ENCODE measurements at regions not wholly inside any gene's neighbourhood (a gene's known extent, or its start where the extent isn't known, plus 50 kb on each side); places are given as distances from the start of the nearest gene placed in this dataset.

DNA sequence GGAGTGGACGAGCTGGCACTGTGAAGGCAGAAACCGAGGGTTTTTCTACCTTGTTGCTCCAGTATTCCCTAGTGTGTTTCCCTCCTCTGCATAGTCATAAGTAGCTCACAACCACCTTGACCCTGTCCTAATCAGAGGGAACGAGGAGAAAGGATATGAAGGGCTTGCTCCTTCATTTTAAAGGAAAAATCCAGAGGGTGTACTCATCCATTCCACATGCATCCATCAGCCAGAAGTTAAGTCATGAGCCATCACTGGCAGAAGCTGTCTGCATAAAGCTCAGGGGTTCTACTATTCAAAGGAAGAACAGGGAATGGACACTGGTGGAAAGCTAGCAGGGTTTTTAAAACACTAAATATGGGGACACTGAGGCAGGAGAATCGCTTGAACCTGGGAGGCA is 84.3 kb upstream of the FOXN3 start:
- no peak for DNase-seq (ENCODE audit: extremely low read depth in 1 of 2, low read depth in 1 of 2)

DNA sequence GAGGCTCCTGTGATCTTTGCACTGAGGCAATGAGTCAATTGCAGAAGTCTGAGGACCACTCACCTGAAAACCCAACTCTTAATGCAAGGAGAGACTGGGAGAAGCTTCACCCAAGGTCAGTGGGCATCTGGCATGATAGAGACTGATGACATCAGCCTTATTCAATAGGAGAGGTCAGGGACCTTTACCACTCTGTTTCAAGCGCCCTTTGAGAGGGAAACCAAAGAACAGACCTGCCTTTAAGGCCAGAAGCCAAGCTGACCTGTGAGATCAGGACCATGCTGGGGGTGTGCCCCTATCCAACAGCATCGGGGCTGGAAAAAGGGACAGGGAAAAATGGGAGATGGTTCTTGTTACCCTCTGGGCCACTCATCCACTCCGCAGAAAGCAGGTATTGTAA is 83.3 kb upstream of the FOXN3 start:
- no peak for DNase-seq (ENCODE audit: extremely low read depth in 1 of 2, low read depth in 1 of 2)

DNA sequence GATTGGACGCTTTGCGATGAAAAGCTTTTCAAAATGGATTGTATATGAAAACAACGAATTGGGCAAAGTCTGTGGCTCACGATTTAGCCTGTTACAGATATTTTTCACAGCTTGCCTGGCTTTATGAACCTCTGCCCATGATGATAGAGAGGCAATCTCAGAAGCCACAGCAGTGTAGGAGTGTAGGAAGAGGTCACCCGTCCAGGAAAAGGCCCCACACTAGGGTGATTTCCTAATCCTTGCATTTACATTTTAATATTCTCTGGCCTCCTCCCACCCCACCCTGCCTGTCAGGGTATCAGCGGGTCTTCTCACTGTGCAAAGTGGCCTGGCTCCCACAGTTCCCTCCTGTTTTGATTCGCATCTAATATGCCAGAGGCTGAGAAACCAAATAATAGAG is 81.8 kb upstream of the FOXN3 start:
- DNase-seq (ENCODE audit: extremely low read depth in 1 of 2, low read depth in 1 of 2), result no peak

DNA sequence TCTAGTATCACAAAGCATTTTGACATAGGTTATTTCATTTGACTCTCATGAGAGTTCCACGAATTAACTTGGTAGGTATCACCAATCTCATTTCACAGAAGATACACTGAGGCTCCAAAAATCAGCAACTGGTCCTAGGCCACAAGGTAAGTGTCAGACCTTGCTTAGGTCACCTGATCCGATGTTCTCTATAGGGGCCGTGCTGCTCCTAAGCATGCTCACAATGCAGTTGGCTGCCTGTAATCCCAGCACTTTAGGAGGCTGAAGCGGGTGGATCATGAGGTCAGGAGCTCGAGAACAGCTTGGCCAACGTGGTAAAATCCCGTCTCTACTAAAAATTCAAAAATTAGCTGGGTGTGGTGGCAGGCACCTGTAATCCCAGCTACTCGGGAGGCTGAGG is 78.7 kb upstream of the FOXN3 start:
- DNase-seq (ENCODE audit: extremely low read depth in 1 of 2, low read depth in 1 of 2), result no peak

DNA sequence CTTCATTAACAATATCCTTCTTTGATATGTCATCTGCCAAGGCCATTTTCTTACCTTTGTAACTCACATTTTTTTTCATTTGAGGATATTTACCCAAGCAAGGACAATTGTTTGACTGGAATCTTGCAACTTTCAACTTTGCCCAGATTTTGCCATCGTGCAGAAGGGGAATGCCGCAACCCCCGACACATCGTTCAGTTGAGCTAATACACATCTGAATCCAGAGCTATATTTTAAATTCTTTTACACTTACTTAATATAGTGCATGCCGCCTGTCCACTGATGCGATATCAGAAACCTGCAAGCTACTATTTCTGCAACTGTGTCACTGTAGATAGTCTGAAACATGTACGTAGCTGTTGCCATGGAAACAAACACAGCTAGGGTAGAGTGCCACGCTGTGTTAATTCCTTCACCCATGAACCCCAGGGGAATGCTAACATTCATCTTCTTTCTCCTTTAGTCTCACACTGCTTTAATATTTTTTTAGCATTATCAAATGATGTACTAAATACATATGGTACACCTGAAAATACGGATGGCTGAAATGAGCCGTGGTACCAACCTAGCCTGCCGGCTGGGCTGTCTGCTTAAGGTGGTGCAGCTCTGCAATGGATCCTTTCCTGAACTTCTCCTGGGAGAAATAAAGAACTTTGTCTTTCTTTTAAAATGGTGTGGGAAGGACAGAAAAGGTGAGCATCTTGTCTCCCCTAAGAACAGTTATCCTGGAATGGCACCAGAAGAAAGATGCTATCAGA is 77.0 kb upstream of the FOXN3 start:
- no peak for DNase-seq (ENCODE audit: extremely low read depth in 1 of 2, low read depth in 1 of 2)

DNA sequence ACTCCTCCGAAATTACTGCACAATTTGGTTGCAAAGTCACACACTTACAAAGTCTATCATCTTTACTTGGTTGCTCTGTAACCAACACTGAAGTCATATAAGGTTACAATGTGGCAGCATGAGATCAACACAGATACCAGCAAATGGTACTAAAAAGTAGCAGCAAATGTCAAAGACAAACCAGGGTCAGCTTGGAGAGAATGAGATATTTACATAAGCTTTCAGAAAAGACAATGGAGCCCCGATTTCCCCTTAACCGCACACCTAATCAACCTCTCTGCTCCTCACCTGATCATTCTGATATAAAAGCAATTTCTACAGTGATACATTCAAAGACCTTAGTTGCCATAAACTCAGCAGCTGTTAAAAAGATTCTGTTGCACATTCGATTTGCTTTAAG is 76.4 kb upstream of the FOXN3 start:
- DNase-seq (ENCODE audit: extremely low read depth in 1 of 2, low read depth in 1 of 2), result no peak

DNA sequence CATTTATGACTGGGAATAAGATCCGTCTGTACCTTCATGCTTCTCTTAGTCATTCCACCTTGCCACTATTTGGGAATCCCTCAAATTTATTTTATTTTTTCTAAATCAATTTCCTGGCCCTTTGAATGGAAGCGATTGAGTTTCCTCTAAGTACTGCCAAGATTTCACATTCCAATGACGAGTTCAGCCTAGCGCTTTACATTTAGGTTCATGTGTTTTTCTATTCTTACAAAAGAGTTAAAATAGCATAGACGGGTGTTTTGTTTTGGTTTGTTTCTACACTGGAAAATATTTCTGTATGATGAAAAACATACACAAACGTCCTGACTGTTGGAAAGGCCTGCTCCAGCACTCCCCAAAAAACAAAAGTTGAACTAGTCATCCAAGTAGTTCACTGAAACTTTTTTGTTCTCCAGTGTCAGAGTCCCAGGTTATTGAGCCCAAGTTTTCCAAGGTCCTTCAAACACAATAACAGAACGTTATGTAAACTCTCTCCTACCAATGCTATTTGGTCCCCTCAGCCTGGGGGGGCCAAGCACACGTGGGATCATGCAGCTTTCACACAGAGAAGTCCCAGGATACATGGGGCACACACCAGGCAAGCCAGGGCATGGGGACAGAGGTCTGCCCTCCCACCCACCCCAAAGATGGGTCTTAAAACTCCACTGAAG is 74.8 kb upstream of the FOXN3 start:
- no peak for DNase-seq (ENCODE audit: extremely low read depth in 1 of 2, low read depth in 1 of 2)

DNA sequence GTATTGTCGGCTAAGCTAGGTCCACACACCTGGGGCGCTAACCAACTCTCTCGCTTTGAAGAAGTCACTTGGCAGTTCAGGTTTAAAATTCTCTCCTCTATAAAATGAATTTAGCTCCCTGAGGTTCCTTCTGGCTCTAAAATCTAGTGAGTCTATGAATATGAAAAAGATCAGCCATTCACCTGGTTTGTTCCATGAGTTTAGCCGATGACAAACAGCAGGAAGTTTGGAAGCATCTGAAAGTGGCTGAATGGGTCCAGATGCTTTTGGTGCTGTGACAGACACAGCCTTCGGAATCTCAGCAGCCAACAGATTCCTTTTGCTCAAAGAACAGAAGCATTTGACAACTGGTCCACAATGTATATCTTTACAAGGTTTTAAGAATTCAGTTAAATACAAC is 73.4 kb upstream of the FOXN3 start:
- DNase-seq (ENCODE audit: extremely low read depth in 1 of 2, low read depth in 1 of 2), result no peak

DNA sequence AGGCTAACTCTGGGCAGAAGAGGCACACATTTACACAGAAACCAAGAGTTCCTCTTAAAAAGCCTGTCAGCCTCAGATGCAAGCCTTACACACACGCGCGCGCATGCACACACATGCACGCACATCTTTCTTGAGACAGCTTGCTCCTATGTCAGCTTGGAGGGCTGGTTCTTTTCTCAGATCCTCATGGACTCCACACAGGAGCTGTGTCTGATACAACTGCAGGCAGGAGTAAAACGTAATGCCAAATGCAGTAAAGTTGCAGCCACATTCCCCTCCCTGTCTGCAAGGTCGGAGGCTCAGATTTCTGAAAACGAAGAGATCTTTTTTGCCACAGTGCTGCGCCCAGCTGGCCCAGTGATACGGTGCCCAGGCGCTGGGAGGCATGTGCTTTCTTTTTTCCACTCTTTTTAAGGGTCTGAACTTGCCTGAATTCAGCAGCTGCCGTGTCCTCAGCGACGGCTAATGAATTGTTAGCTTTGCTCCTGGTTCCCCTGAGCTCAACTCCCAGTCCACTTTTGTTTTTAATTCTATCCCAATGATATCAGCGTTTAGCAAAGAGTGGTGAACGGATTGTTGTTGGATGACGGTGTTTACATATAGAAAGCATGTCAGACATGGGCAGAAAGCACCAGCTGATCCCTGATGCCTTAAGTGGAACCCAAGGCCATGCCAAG is 72.9 kb upstream of the FOXN3 start:
- DNase-seq (ENCODE audit: extremely low read depth in 1 of 2, low read depth in 1 of 2), result no peak

DNA sequence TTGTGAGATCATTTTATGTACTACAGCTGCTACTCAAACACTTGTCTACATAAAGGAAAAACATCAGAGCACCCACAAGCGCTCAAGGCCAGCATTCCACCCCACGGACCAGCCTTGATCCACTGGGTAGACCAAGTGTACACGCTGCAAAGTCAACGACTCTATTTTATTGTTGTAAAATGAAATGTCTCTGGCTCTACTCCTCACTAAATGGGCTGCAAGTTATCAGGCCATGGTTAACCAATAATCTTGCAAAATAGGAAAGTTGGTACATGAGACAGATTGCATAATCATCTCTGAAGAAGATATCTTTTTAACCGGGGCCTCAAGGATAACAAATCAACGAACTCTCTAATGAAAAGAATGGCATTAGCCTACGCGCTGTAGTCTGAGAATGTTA is 69.9 kb upstream of the FOXN3 start:
- no peak for DNase-seq (ENCODE audit: extremely low read depth in 1 of 2, low read depth in 1 of 2)

DNA sequence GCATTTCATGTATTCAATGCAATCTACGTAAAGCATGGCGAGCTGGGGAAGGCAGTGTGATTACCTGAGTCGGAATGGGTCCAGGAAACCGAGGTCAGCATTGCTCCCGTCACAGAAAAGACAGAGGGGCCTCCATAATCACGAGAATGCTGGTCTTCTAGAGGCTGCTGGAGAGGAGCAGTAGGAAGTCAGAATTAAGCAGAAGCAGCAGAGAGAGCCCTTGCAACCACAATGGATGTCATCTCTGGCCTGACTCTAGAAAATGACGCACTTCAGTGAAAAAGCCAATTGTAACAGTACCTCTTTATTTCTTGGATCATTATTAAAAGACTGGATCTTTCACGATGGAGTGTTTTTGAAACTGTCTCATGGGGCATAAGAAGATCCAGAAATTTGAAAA is 69.5 kb upstream of the FOXN3 start:
- no peak for DNase-seq (ENCODE audit: extremely low read depth in 1 of 2, low read depth in 1 of 2)

DNA sequence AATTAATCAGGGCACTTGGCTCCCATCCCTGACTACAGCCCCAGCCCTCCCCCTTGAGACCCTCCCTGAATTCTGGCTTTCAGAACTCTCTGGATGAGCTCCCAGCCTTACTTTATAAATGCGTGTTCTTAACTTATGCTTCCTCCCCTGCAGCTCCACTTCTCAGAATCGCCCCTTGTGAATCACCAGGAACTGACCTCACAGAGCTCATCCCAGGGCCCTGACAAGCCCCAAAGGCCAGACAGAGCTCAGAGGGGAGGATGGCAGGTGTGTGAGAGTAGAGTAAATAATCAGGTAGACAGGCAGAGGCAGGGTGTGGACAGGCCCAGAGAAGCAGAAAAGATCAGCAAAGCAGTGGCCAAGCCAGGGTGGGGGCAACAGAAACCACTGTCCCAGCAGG is 68.2 kb upstream of the FOXN3 start:
- peak in 1 of 2 donors; percentile 21 for DNase-seq (ENCODE audit: extremely low read depth in 1 of 2, low read depth in 1 of 2)

DNA sequence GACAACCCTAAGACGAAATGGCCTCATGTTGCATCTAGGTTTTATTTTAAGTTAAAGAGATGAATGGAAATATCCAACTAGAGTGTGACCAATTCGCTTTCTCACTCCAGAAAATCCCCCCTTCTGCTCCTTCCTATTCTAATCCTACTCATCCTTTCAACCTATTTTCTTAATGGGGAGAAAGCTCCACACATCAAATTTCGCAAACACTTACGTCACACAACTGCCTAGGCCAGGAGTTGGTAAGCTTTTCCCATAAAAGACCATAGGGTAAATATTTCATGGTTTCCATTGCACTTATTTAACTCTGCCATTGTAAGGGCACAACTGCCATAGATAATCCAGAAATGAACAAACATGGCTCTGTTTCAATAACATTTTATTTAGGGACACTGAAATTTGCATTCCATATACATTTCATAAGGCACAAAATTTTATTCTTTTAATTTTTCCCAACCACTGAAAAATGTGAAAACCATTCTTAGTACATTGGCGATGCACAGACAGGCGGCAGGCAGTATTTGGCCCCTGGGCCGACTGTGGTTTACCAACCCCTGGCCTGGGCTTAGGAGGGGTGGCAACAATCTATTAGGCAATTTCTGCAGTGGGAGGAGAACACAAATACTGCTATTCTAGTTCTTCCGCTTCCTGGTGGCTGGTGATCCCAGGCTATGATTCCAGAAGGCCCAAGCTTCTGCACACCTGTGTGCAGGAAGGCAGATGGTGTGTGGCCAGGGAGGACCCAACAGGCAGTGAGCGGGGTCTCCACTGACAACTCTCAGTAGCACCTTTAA is 67.2 kb upstream of the FOXN3 start:
- no peak for DNase-seq (ENCODE audit: extremely low read depth in 1 of 2, low read depth in 1 of 2)

DNA sequence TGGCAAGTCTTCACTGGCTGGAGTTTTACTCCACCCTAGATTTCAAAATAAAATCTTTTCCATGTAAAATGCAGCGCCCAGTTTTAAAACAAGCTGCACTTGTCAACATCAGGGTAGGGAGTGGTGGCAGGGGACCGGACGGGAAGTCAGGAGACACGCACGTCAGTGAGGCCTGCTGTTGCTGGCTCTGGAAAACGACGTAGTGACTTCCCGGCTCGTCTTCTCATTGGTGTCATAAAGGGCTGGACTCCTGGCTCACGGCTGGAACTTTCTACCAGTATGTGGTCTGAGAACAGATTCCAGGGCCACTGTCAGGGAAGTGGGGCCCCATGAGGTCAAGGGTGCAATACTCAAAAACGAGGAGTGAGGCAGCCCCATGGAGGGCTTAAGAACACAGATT is 64.2 kb upstream of the FOXN3 start:
- no peak for DNase-seq (ENCODE audit: extremely low read depth in 1 of 2, low read depth in 1 of 2)

DNA sequence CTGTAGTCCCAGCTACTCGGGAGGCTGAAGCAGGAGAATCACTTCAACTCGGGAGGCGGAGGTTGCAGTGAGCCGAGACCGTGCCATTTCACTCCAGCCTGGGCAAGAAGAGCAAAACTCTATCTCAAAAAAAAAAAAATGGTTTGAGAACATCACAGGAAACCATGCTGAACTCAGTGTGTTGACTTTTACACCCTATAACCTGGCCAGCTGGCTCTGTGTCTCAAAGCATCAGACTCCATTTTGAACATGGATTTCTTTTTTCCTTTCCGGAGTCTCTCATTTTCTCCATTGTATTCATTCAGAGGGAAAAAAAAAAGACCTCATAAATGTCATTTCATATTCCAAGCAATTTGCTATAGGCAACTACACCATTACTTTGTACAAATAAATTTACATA is 63.2 kb upstream of the FOXN3 start:
- DNase-seq (ENCODE audit: extremely low read depth in 1 of 2, low read depth in 1 of 2), result no peak

DNA sequence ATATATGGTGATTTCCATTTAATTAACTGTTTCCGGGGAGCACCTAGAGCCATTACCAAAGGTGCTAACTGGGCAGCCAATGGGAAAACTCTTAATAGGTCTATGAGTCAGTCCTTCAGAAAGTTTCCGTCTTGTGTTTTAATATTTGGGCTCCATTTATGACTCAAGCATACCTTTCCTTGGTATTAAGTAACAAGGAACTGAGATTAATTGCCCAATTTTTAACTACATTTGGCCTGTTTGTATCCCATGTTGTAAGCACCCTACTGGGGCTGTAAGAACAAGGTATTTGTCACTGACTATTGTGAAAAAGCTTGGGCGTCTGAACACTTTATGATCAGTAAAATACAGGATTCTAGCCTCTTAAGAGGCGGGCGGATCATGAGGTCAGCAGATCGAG is 62.8 kb upstream of the FOXN3 start:
- DNase-seq (ENCODE audit: extremely low read depth in 1 of 2, low read depth in 1 of 2), result no peak

DNA sequence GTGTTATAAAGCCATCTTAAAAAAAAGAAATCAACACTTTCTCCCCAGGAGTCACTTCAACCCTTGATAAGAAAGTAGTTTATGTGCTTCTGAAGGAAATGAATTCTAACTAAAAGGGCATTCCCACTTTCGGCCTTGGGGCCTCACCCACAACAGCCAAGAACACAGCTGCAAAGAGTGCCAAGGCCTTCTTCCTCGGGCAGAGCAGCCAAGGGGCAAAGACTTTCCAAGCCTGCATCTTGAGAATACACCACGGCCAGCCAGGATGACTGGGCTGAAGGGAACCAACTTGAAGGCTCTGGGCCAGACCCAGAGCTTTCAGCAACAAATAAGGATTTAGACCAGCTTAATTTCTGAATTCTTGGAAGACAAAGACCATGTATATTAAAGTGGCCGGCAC is 60.4 kb upstream of the FOXN3 start:
- no peak for DNase-seq (ENCODE audit: extremely low read depth in 1 of 2, low read depth in 1 of 2)

DNA sequence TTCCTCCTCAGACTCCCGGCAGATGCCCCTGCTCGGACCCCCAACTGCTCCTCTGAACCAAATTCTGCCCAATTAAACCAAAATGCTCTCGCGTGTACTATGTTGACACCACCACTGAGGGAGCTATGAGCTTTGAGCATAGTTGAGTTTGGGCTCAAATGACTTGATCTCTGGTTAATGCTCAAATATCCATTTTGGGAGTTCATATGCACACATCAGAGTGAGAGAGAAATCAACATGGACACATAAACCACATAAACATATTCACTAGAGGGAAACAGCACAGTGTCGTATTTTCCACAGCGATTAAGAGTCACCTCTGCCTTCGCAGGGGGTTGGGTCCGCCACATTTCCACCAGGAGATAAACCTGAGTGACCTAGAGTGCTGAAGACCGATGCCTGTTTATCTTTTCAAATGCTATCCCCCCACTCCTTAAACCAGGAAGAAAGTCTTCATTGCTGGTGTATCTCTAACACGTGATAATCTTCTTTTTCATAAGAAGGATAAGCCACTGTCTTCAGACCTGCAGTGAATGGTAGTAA is 59.4 kb upstream of the FOXN3 start:
- DNase-seq (ENCODE audit: extremely low read depth in 1 of 2, low read depth in 1 of 2), result no peak

DNA sequence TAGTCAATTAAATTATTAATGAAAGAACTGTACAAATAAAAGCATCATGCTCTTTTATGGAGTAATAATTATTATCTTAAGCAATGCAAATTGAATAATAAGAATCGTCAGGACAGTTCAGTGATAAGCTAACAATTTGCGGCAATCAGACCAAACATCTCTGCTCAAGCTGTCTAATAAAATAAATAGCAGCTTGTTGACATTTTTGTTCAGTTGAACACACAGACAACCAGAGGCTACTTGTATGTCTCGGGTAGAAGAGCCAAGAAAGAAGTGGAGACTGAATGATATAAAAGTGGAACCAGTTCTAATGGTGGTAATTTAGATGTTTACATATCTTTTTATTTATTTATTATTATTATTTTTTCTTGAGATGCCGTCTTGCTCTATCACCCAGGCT is 57.4 kb upstream of the FOXN3 start:
- no peak for DNase-seq (ENCODE audit: extremely low read depth in 1 of 2, low read depth in 1 of 2)

DNA sequence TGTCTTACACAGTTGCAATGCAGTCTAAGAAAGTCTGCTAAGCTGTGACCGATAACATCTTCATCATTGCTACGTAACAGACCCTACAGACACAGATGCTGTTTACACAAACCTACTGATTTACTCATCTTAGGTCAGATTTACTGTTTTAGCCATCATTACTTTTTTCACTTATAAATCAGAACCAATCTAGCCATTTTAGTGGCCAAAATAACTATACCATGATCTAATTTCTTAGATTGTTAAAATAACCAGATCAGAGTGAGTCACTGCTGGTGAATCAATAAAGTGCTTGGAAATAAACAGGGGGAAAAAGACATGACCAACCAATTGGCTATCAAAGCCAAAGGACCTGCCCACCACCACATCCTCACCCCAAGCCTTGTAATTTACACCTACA is 57.0 kb upstream of the FOXN3 start:
- DNase-seq (ENCODE audit: extremely low read depth in 1 of 2, low read depth in 1 of 2), result no peak

DNA sequence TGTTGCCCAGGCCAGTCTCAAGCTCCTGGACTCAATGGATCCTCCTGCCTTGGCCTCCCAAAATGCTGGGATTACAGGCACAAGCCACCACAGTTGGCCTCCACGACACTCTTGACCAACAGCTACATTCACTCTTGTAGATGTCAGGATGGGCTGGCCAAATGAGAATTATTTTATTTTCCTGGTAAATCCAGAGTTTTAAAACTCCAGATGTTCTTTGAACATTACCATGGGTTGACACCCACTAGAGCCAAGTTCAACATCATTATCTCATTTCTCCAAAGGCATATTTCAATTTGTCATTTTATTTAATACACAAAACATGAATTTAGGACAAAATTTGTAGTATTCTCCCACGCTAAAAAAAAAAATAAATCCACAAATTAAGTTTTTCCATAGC is 56.5 kb upstream of the FOXN3 start:
- DNase-seq (ENCODE audit: extremely low read depth in 1 of 2, low read depth in 1 of 2), result no peak
